Nephron (organoid): ENCODE measurements at regions not wholly inside any gene's neighbourhood (a gene's known extent, or its start where the extent isn't known, plus 50 kb on each side); places are given as distances from the start of the nearest gene placed in this dataset.

Experiments used
- H3K27ac Mint-ChIP-seq, 3 experiments: 2 replicates each; pipeline ENCODE4 v1.8.0; 2020; ENCODE audit warnings: mixed read lengths in 3 of 3, mild to moderate bottlenecking in 2 of 3, moderate library complexity in 1 of 3
- H3K27me3 Mint-ChIP-seq: 2 replicates; pipeline ENCODE4 v1.8.0; 2021; ENCODE audit warnings: low read depth, mild to moderate bottlenecking, moderate library complexity, mixed read lengths
- H3K36me3 Mint-ChIP-seq: 2 replicates; pipeline ENCODE4 v1.8.0; 2020; ENCODE audit warnings: low read depth, mixed read lengths
- H3K4me1 Mint-ChIP-seq: 2 replicates; pipeline ENCODE4 v1.8.0; 2020; ENCODE audit warnings: mixed read lengths
- H3K4me3 Mint-ChIP-seq, 3 experiments: 2 replicates each; pipeline ENCODE4 v1.8.0; 2020; ENCODE audit warnings: mild to moderate bottlenecking in 3 of 3, mixed read lengths in 3 of 3, moderate library complexity in 2 of 3
- H3K9me3 Mint-ChIP-seq: 2 replicates; pipeline ENCODE4 v1.8.0; 2020; ENCODE audit warnings: mixed read lengths
- CTCF ChIP-seq, 3 experiments: fragments of 200-600 bp; sonication (generic); IDR thresholded peaks; one replicate each; pipeline ENCODE4 v1.5.0; 2021; ENCODE audit warnings: antibody characterized with exemption in 3 of 3; ENCODE audit not compliant: unreplicated experiment in 3 of 3

DNA sequence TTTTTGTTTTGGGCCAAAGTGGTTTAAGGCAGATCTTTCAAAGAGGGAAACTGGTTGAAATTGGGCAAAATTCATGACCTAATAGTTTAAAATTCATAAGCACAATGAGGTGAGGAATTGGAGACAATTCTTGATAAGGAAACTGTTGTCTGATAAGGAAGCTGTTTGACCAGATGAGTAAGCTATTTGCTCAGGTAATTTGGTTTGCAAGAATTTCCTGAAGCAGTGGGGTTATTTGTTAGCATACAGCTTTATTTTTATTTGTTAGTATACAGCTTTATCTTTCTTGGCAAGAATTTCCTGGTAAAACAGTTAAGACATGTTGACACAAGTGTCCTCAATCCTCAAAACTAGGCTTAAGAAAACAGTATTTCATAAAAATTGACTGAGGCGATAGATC lies 559.0 kb downstream of the GALC start:
- no peak overlapping the region for H3K4me3 Mint-ChIP-seq
- no peak overlapping the region for H3K27ac Mint-ChIP-seq
- peaks cover 11% of the 10 kb centered on the region for H3K4me1 Mint-ChIP-seq
- peaks cover 10% of the 10 kb centered on the region for H3K9me3 Mint-ChIP-seq
- no peaks in the 10 kb centered on the region for H3K27me3 Mint-ChIP-seq
- TF ChIP-seq CTCF (IDR thresholded peaks at IDR 0.05; ENCODE audit: unreplicated experiment in 3 of 3) = no peak
- H3K36me3 Mint-ChIP-seq = no peaks in the 10 kb centered on the region

DNA sequence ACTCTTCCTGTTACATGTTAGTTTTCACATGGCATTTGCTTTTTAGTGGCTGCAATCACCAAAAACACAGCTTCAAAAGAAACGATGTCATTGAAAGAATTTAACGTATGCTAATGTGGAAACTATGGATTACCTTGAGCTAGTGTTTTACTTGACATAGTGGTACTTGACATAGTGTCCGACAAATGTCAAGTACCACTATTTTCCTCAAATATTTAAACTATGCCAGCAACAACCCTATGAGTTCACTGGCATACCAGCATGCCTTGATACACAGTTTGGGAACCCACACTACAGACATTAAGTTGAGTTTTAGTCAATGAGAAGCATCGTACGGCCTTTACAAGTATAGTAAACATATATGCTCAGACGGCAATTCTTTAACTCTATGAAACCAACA lies 560.3 kb downstream of the GALC start:
- H3K4me3 Mint-ChIP-seq = no peak overlapping the region
- no peaks in the 10 kb centered on the region for H3K27me3 Mint-ChIP-seq
- peaks cover 10% of the 10 kb centered on the region for H3K9me3 Mint-ChIP-seq
- no peaks in the 10 kb centered on the region for H3K36me3 Mint-ChIP-seq
- no peak overlapping the region for H3K27ac Mint-ChIP-seq
- H3K4me1 Mint-ChIP-seq = peaks cover 5% of the 10 kb centered on the region
- TF ChIP-seq CTCF (IDR thresholded peaks at IDR 0.05; ENCODE audit: unreplicated experiment in 3 of 3) = no peak

- Mint-ChIP-seq H3K4me1 (peaks cover 4% of the 10 kb centered on the region), H3K27me3 (no peaks in the 10 kb centered on the region), H3K36me3 (no peaks in the 10 kb centered on the region), H3K9me3 (peaks cover 15% of the 10 kb centered on the region), H3K27ac (no peak overlapping the region), H3K4me3 (no peak overlapping the region)
- TF ChIP-seq CTCF (IDR thresholded peaks at IDR 0.05; ENCODE audit: unreplicated experiment in 3 of 3) = no peak
These were observed 562.2 kb downstream of the GALC start for GRCh38 chr14:87430810-87431209.

GRCh38 chr14:87430214-87430613 lies 562.8 kb downstream of the GALC start:
- H3K4me1 Mint-ChIP-seq = no peaks in the 10 kb centered on the region
- no peak for TF ChIP-seq CTCF (IDR thresholded peaks at IDR 0.05; ENCODE audit: unreplicated experiment in 3 of 3)
- H3K27ac Mint-ChIP-seq = no peak overlapping the region
- H3K27me3 Mint-ChIP-seq = no peaks in the 10 kb centered on the region
- H3K36me3 Mint-ChIP-seq = no peaks in the 10 kb centered on the region
- H3K4me3 Mint-ChIP-seq = no peak overlapping the region
- H3K9me3 Mint-ChIP-seq = peaks cover 18% of the 10 kb centered on the region

- peaks cover 35% of the 10 kb centered on the region for H3K9me3 Mint-ChIP-seq
- H3K27me3 Mint-ChIP-seq = no peaks in the 10 kb centered on the region
- TF ChIP-seq CTCF (IDR thresholded peaks at IDR 0.05; ENCODE audit: unreplicated experiment in 3 of 3) = no peak
These were observed 573.1 kb downstream of the GALC start for GRCh38 chr14:87419925-87420324.

GRCh38 chr14:87411370-87411769 lies 581.6 kb downstream of the GALC start:
- TF ChIP-seq CTCF (IDR thresholded peaks at IDR 0.05; ENCODE audit: unreplicated experiment in 3 of 3) = no peak
- Mint-ChIP-seq H3K4me3 (no peak overlapping the region), H3K36me3 (no peaks in the 10 kb centered on the region), H3K9me3 (peaks cover 9% of the 10 kb centered on the region), H3K4me1 (no peaks in the 10 kb centered on the region), H3K27ac (no peak overlapping the region), H3K27me3 (no peaks in the 10 kb centered on the region)

More at GRCh38 chr14:87419925-87420324, 573.1 kb downstream of the GALC start:
- Mint-ChIP-seq H3K4me1 (no peaks in the 10 kb centered on the region), H3K27ac (no peak overlapping the region), H3K4me3 (no peak overlapping the region), H3K36me3 (peaks cover 4% of the 10 kb centered on the region)
